ENCODE measurements at regions not wholly inside any gene's neighbourhood (a gene's known extent, or its start where the extent isn't known, plus 50 kb on each side); places are given as distances from the start of the nearest gene placed in this dataset.

DNA sequence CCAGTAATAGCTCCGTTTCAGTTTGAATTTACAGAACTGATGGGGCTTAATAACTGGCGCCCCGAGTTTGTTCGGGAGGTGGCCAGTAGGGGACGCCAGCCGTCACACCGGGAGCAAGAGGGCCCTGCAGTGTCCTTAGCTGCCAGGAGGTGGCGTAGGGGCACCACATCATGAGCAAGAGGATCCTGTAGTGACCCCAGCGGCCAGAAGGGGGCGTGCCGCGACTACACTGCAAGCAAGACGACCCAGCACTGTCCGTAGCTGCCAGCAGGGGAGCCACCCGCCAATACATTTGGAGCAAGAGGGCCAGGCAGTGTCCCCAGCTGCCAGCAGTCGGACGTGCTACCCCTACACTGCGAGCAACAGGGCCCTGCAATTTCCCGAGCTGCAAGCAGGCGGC lies 663.7 kb upstream of the B3GAT1 start:
- Histone ChIP-seq H3K4me2 (ENCODE audit: low read length) (no peak overlapping the region), H3K79me2 (ENCODE audit: low read length) (no peaks in the 10 kb centered on the region), H3K36me3 (replicated peaks; ENCODE audit: low read depth, low read length) (no peaks in the 10 kb centered on the region), H3K4me3 (ENCODE audit: low read length) (no peak overlapping the region), H3K9ac (ENCODE audit: low read length) (no peak overlapping the region), H3K27ac (ENCODE audit: low read length) (no peak overlapping the region), H3K9me3 (ENCODE audit: insufficient read depth, low read length) (no peaks in the 10 kb centered on the region), H4K20me1 (ENCODE audit: insufficient read depth, low read length) (no peaks in the 10 kb centered on the region), H3K27me3 (ENCODE audit: low read depth, low read length) (no peaks in the 10 kb centered on the region), H2AFZ (ENCODE audit: low read depth, low read length) (no peak overlapping the region), H3K4me1 (ENCODE audit: low read length) (no peaks in the 10 kb centered on the region)
- TF ChIP-seq, protein P1, sequence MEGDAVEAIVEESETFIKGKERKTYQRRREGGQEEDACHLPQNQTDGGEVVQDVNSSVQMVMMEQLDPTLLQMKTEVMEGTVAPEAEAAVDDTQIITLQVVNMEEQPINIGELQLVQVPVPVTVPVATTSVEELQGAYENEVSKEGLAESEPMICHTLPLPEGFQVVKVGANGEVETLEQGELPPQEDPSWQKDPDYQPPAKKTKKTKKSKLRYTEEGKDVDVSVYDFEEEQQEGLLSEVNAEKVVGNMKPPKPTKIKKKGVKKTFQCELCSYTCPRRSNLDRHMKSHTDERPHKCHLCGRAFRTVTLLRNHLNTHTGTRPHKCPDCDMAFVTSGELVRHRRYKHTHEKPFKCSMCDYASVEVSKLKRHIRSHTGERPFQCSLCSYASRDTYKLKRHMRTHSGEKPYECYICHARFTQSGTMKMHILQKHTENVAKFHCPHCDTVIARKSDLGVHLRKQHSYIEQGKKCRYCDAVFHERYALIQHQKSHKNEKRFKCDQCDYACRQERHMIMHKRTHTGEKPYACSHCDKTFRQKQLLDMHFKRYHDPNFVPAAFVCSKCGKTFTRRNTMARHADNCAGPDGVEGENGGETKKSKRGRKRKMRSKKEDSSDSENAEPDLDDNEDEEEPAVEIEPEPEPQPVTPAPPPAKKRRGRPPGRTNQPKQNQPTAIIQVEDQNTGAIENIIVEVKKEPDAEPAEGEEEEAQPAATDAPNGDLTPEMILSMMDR (IDR thresholded peaks at IDR 0.05; ENCODE audit: low read depth, low read length), result peak; percentile 43
- no peak for TF ChIP-seq EZH2phosphoT487 (IDR thresholded peaks at IDR 0.05; ENCODE audit: low read depth)

DNA sequence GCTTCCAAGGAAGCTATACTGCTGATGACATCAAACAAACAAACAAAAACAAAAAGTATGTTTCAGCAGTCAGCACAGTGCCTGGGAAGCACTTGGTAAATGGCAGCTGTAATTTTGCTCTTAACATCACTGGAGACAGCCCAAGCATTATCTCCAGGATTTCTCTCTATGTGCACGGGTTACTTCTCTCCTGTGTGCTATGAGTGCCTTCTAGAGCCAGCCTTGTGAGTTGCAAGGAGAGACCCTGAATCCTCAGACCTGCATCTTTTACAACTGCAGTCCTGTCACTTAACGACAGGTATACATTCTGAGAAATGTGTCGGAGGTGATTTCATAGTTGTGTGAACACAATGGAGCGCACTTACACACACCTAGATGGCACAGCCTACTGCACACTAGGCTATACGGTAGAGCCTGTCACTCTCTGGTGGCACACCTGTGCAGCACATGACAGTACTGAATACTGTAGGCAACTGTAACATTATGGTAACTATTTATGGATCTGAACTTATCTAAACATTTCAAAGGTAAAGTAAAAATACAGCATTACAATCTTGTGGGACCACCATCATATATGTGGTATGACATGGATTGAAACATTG lies 662.5 kb upstream of the B3GAT1 start:
- H3K4me3 ChIP-seq (ENCODE audit: low read length), result no peak overlapping the region
- H3K27me3 ChIP-seq (ENCODE audit: low read depth, low read length), result no peaks in the 10 kb centered on the region
- H4K20me1 ChIP-seq (ENCODE audit: insufficient read depth, low read length), result no peaks in the 10 kb centered on the region
- H3K79me2 ChIP-seq (ENCODE audit: low read length), result no peaks in the 10 kb centered on the region
- H3K9me3 ChIP-seq (ENCODE audit: insufficient read depth, low read length), result no peaks in the 10 kb centered on the region
- no peaks in the 10 kb centered on the region for H3K4me1 ChIP-seq (ENCODE audit: low read length)
- H3K4me2 ChIP-seq (ENCODE audit: low read length), result no peak overlapping the region
- H2AFZ ChIP-seq (ENCODE audit: low read depth, low read length), result no peak overlapping the region
- no peak overlapping the region for H3K27ac ChIP-seq (ENCODE audit: low read length)
- H3K36me3 ChIP-seq (replicated peaks; ENCODE audit: low read depth, low read length), result no peaks in the 10 kb centered on the region
- no peak overlapping the region for H3K9ac ChIP-seq (ENCODE audit: low read length)
- TF ChIP-seq, protein P1 (IDR thresholded peaks at IDR 0.05; ENCODE audit: low read depth, low read length), result peak; percentile 50
- TF ChIP-seq EZH2phosphoT487 (IDR thresholded peaks at IDR 0.05; ENCODE audit: low read depth), result no peak

GRCh38 chr11:135073870-135074269 lies 661.8 kb upstream of the B3GAT1 start:
- H3K4me3 ChIP-seq (ENCODE audit: low read length), result no peak overlapping the region
- no peak overlapping the region for H3K9ac ChIP-seq (ENCODE audit: low read length)
- H3K27me3 ChIP-seq (ENCODE audit: low read depth, low read length), result no peaks in the 10 kb centered on the region
- no peaks in the 10 kb centered on the region for H3K79me2 ChIP-seq (ENCODE audit: low read length)
- no peak overlapping the region for H2AFZ ChIP-seq (ENCODE audit: low read depth, low read length)
- no peak overlapping the region for H3K27ac ChIP-seq (ENCODE audit: low read length)
- H3K9me3 ChIP-seq (ENCODE audit: insufficient read depth, low read length), result no peaks in the 10 kb centered on the region
- H3K4me2 ChIP-seq (ENCODE audit: low read length), result no peak overlapping the region
- TF ChIP-seq, protein P1 (IDR thresholded peaks at IDR 0.05; ENCODE audit: low read depth, low read length), result no peak
- TF ChIP-seq EZH2phosphoT487 (IDR thresholded peaks at IDR 0.05; ENCODE audit: low read depth), result no peak
- H3K4me1 ChIP-seq (ENCODE audit: low read length), result no peaks in the 10 kb centered on the region
- H4K20me1 ChIP-seq (ENCODE audit: insufficient read depth, low read length), result no peaks in the 10 kb centered on the region
- no peaks in the 10 kb centered on the region for H3K36me3 ChIP-seq (replicated peaks; ENCODE audit: low read depth, low read length)

DNA sequence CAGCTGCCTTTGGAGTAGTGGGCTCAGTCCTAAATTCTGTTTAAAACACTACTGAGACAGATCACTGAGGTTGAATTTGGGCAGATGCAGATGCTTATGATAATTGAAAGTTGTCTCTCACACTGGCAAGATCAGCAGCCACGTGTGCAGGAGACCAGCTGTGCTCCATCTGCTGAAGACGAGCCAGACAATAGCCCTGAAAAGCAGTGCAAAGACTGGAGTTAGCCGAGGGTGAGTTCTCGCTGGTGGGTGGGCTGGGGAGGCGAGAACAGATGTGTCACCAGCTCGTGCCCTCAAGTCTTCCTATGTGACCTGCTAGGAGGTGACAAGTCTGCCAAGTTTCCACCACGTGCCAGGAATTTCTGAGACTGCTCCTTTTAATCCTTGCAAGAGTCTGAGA lies 661.3 kb upstream of the B3GAT1 start:
- H3K79me2 ChIP-seq (ENCODE audit: low read length), result no peaks in the 10 kb centered on the region
- H3K9me3 ChIP-seq (ENCODE audit: insufficient read depth, low read length), result no peaks in the 10 kb centered on the region
- H2AFZ ChIP-seq (ENCODE audit: low read depth, low read length), result no peak overlapping the region
- H3K4me2 ChIP-seq (ENCODE audit: low read length), result no peak overlapping the region
- TF ChIP-seq, protein P1 (IDR thresholded peaks at IDR 0.05; ENCODE audit: low read depth, low read length), result no peak
- TF ChIP-seq EZH2phosphoT487 (IDR thresholded peaks at IDR 0.05; ENCODE audit: low read depth), result no peak
- H3K9ac ChIP-seq (ENCODE audit: low read length), result no peak overlapping the region
- no peaks in the 10 kb centered on the region for H4K20me1 ChIP-seq (ENCODE audit: insufficient read depth, low read length)
- H3K27ac ChIP-seq (ENCODE audit: low read length), result no peak overlapping the region
- H3K4me1 ChIP-seq (ENCODE audit: low read length), result no peaks in the 10 kb centered on the region
- no peak overlapping the region for H3K4me3 ChIP-seq (ENCODE audit: low read length)
- H3K27me3 ChIP-seq (ENCODE audit: low read depth, low read length), result no peaks in the 10 kb centered on the region
- no peaks in the 10 kb centered on the region for H3K36me3 ChIP-seq (replicated peaks; ENCODE audit: low read depth, low read length)
